ENCODE measurements at regions not wholly inside any gene's neighbourhood (a gene's known extent, or its start where the extent isn't known, plus 50 kb on each side); places are given as distances from the start of the nearest gene placed in this dataset.
"Not testable (repeated sequence)": the region's sequence is repeated elsewhere in the genome, so short reads cannot be mapped to it uniquely, and the experiment has no call there.

DNA sequence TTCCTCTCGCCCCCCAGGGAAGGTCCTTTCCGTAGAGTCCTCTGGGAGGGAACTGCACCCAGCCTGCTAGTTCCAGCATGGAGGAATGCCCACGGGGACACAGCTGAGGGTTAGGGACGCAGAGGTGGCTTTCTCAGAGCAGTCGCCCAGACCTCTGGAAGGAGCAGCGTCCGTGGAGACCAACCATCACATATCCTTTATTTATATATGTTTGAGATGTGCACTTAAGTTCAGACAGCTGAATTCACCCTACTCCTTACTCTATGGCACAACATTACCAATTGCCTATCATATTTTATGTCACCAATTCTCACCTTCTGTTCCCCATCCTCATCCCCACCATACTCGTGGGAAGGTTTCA is 305.6 kb upstream of the DIO3 start:
- intact Hi-C loops (cut with micrococcal nuclease) = no loop called here

DNA sequence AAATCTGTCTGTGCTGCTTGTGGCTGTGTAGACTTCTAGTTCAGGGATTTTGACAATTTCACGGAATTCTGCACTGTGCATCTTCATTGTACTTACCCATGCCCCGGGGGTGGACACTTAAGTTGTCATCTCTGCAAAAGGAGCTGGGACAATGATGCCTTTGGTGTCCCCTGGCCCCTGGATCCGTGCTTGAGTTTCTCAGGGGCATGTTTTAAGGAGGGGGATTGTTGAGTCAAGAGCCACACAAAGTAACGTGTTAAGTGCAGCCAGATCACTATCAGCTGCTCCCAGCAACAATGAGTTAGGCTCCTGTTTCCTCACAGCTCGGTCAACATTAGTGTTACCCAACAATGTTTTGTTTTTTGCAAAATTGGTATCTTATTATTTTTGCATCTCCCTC is 305.0 kb upstream of the DIO3 start:
- intact Hi-C loops (cut with micrococcal nuclease) = no loop called here

DNA sequence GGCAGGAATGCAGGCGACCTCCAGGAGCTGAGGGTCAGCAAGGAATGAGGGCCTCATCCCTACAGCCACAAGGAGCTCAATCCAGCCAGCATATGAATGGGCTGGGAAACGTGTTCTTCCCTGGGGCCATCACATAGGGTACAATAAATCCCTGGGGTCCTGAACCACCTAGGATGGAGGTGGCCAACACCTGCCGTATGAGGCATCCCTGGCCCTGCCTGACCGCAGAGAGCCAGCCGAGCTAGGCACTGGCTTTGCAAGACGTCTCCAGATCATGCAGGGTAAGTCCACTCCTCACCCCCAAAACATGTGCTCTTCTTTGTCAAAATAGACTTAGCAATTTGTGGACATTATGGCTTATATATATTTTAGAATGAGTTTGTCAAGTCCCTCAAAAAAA is 303.7 kb upstream of the DIO3 start:
- intact Hi-C loops (cut with micrococcal nuclease) = no loop called here

DNA sequence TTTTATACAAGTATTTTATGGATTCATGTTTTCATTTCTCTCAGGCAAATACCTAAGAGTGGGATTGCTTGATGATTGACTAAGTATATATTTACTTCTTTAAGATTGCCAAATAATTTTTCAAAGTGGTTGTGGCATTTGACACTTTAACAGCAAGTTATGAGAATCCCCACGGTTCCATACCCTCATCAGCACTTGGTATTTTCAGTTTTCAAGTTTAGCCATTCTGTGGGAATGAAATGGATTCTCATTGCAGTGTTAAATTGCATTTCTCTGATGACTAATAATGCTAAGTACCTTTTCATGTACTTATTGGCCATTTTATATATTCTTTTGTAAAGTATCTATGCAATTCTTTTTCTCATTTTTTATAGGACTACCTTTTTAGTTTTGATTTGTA is 301.5 kb upstream of the DIO3 start:
- intact Hi-C loops (cut with micrococcal nuclease) = no loop called here

DNA sequence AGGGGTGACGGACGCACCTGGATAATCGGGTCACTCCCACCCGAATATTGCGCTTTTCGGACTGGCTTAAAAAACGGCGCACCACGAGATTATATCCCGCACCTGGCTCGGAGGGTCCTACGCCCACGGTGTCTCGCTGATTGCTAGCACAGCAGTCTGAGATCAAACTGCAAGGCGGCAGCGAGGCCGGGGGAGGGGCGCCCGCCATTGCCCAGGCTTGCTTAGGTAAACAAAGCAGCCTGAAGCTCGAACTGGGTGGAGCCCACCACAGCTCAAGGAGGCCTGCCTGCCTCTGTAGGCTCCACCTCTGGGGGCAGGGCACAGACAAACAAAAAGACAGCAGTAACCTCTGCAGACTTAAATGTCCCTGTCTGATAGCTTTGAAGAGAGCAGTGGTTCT is 294.9 kb upstream of the DIO3 start:
- intact Hi-C loops (cut with micrococcal nuclease) = not testable (repeated sequence)

DNA sequence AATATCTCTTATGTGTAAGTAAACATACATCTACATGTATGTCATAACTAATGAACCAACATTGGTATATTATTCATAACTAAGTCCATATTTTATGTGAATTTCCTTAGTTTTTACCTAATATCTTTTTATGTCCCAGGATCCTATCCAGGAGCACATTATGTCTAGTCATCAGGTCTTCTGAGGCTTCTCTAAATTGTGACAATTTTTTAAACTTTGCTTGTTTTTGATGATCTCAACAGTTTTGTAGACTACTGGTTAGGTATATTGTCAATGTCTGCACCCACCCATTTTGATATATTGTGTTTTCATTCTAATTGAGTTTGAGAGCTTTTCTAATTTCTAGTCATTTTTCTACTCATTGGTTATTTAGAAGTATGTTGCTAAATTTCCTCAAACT is 288.2 kb upstream of the DIO3 start:
- intact Hi-C loops (cut with micrococcal nuclease) = no loop called here

DNA sequence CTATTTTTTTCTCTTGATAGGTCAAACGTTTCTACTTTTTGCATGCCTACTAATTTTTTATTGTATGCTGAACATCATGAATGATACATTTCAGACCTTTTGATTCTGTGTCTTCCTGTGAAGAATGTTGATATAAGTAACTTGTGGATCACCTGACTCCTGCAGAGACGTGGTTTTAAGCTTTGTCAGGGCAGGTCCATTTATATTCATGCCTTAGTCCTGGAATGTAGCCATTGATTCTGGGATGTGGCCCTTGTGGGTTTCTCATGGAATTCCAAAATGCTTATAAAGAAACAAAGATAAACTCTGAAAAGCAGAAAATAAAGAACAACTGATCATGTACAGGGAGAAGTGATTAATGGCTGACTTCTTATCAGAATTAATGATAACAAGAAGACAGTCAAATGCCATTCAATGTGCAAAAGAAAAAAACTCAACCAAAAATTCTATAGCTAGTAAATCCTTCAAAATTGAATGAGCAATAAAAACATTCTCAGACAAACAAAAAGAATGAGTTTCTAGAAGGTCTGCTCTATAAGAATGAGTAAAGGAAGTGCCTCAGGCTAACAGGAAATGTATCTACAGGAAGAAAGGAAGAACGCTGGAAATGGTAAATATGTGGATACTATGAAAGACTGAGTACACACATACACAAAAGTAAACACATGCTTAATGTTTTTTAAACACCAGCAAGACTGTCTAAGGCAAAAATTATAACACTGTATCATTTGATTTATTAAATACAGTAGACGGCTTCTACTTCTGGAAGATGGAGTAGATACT is 284.8 kb upstream of the DIO3 start:
- intact Hi-C loops (cut with micrococcal nuclease) = no loop called here

DNA sequence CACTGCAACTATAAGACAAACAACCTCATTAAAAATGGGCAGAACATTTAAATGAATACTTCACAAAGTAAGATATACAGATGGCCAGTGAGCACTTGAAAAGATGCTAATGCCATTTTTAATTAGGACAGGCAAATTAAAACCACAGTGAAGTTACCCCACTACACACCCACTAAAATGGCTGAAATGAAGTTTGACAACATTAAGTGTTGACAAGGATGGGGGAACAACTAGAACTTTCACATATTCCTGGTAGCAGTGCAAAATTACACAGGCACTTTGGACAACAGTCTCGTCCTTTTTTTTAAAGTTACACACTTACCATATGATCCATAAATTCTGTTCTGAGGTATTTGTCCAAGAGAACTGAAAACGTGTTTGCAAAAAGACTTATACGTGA is 278.9 kb upstream of the DIO3 start:
- intact Hi-C loops (cut with micrococcal nuclease) = no loop called here

DNA sequence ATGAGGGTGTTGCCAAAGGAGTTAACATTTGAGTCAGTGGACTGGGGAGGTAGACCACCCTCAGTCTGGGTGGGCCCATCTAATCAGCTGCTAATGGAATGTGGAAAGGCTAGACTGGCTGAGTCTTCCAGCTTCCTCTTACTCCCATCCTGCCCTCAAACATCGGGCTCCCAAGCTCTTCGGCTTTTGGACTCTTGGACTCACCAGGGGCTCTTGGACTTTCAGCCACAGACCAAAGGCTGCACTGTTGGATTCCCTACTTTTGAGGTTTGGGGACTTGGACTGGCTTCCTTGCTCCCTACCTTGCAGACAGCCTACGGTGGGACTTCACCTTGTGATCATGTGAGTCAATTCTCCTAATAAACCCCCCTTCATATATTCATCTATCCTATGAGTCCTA is 276.6 kb upstream of the DIO3 start:
- intact Hi-C loops (cut with micrococcal nuclease) = no loop called here

DNA sequence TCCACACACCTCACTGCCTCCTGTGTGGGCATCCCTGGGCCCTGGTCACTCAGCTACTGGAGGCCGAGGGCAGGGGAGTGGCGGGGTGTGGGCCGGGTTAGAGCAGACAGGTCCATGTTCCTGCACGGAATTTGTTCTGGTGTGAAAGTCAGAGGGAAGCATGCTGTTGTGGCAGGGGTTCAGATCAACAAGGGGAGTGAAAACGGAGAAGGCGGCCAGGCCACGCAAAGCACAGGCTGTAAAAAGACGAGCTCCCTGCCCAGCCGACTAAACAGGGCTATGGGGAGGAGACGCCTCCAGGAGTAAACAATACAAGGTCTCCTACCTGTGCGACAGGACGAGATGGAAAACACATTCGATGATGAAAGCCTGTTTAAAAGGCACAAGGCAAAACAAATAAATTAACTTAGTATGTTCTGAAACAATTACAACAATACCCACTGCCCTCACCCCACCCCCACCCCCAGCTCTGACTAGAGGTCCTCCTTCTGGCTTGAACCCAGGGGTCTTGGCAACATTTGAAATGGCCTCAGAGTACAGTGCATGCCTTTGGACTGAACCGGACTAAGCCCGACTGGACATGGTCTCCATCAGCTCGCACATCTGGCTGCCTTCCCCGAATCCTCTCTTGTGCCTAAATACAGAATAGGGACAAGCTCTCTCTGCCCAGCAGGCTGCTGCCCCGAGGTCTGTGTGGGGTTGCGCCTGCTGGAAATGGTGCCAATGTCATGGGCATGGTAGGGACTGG is 274.9 kb upstream of the DIO3 start:
- intact Hi-C loops (cut with micrococcal nuclease) = no loop called here

DNA sequence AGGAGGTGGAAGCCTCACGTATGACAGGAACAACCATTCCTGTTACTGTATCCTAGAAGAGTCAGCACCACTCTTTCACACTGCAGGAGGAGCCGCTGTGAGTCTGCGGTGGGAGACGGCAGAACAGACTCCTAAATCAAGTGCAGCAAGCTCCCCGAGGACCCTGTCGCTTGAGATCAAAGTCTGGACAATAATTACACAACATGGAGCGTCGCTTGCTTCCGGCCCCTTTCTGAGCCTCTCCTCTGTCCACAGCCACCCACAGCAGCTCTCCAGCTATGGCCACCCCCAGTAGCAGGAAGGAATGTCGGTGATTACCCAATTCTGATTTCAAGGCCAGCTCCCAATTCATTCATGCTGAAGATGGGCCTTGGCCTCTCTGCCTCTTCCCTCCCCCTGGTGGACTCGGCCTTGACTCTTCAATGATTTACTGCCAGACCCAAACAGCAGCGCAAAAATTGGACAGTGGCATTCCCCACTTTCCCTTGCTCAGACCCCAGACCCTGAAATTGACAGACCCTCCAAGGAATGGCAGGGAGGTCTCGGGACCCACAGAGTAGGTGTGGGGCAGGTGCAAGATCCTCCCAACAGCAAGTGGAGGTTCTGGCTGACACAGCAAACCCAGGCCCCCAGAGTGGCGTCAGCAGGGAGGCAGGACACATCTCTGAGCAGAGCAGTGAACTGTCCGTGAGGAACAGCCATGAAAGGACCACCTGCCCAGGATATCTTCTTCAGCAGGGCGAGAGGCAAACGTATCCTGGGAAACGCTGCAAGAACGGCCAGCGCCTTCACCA is 272.7 kb upstream of the DIO3 start:
- intact Hi-C loops (cut with micrococcal nuclease) = no loop called here

DNA sequence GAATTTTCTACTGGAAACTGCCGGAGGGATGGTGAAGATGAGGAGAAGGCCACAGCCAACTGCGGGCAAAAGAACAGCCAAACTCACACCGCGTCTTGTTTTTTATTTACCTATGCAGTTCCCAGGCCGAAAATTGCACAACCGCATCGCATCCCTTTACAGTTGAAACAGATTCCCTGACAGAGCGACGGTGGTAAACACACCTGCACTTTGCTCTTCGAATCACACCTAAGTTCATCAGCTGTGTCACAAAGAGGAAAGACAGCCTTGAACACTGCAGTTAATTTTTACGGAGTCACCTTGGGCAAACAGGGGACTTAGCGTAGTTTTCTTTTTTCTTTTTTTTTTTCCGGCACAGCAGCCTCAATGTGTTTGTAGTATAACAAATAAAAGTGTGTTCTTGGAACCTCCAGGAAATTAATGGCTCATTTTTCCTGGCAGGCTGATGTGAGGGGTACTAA is 272.0 kb upstream of the DIO3 start:
- intact Hi-C loops (cut with micrococcal nuclease) = no loop called here

DNA sequence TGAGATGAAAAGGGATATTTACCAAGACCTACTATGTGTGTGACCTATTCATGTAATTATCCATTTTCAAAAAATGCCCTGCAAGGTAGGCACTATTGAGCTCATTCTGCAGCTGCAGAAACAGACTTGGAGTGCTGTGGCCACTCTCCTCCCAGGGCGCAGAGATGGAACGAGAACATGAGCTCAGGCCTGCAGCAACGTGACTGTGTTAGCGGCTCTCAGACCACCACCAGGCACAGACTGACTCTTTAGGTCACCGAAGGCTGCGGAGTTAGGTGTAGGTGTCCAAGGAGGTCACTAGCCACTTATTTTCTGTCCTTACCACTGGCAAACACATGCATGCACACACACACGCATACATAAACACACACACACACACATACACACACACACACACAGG is 271.4 kb upstream of the DIO3 start:
- intact Hi-C loops (cut with micrococcal nuclease) = no loop called here

DNA sequence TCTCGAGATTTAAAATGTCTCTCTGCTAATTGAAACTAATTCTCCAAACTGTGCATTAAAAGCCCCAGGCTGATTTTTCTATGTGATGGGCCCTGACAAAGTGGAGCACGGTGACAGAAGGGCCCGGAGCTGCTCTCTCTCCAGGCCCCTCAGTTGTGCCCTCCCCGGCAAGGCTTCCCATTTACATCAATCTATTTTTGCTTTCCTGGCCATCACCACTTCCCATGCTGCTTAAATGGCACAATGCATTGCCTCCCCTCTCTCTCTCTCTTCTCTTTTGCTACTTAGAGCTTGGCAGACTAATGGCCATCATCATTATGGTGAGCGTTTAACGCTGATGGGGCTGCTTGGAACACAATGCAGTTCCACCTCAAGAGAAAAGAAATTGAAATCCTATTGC is 270.7 kb upstream of the DIO3 start:
- intact Hi-C loops (cut with micrococcal nuclease) = no loop called here

DNA sequence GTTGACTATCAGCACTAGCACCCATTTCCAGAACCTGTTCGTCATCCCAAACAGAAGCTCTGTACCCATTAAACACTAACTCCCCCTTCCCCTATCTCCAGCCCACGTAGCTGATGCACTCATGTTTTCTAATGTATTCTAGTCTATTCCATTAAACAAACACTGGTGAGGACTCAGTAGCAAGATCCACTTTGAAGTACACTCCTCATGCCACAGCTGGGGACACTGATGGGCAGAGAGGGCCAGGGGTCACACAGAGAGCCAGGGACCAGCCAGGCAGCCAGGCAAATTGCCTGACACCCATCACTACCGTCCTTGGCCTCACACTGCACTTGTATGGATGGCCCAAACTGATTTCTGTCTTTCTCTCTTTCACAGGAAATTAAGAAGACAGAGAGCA is 269.9 kb upstream of the DIO3 start:
- intact Hi-C loops (cut with micrococcal nuclease) = no loop called here

DNA sequence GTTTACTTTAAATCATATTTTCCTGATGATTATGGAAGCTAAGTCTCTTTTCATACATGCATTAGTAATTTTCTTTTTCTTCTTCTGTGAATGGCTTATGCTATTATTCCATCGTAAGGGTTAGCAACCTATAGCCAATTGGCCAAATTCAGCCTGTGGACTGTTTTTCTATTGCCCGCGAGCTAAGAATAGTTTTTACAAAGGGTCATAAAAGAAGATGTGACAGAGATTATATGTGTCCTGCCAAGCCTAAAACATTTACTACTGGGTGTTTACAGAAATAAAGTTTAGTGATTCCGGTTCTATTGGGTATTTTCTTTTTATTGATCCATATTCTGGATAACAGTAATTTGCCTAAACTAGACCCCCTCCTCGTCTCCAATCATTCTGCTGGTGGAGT is 268.8 kb upstream of the DIO3 start:
- intact Hi-C loops (cut with micrococcal nuclease) = no loop called here

DNA sequence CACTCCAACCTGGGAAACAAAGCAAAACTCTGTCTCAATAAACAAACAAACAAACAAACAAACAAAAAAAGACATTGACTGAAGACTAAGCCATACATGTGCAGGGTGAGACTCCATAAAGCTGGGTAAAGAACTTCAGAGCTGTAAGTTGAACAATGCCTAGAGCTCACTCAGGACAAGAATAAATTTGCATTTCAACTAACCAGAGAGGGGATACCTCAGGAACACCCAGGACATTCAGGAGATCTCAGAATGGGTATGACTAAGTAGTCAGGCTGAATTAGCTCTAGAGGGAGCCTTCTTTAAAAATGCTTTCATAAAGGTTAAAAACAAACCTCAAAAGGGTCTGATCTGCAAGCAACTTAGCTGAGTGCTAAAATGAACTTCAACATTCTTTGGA is 267.7 kb upstream of the DIO3 start:
- intact Hi-C loops (cut with micrococcal nuclease) = no loop called here

DNA sequence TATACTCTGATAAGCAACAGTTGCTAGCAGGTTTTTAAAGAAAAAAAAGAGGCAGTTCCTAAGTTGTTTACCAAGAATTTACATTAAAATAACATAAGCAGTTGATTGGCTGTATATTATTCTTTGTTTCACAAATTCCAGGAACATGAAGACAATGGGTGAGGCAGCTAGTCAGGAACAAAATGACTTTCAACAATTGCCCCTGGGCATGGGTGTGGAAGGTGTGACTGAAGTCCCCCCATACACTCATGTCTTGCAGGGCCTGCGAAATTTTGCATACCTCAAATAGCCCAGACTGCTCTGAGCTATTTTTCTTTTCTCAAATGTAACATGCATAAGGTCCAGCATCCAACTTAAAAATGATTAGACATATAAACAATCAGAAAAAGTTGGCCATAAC is 267.2 kb upstream of the DIO3 start:
- intact Hi-C loops (cut with micrococcal nuclease) = no loop called here

DNA sequence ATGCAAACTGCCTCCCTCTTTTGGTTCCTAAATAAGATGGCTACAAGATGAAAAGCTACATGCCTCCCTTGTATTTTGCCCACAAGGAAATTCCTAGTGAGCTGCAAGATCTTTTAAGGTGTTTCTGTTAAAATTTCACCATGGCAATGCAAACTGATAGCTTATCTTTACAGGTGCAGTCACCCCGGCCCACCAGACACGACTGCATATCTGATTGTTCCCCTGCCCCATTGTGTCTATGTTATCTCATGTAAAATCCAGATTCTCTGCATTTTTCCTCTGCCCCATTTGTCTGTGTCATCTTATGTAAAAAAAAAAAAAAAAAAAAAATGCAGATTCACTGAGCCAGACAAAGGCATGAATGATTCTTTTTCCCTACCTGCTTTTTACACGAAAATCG is 261.5 kb upstream of the DIO3 start:
- intact Hi-C loops (cut with micrococcal nuclease) = not testable (repeated sequence)

DNA sequence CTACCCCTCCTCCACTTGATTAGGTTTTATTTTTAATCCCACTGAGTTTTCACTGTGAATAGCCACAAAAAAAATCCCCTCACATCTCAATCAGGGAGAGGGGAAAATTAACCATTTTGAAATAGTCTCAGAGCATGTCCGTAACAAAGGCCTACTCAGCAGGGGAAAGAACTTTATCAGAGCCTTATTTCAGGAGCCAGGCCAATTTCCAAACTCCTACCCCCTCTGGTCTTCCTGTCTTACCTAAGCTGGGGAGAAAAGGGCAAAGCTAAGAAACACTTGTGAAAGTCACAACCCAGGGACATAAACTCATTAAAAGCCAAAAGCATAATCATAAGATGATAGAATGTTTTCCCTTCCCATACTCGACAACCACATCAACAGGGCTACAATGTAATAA is 260.3 kb upstream of the DIO3 start:
- intact Hi-C loops (cut with micrococcal nuclease) = no loop called here

DNA sequence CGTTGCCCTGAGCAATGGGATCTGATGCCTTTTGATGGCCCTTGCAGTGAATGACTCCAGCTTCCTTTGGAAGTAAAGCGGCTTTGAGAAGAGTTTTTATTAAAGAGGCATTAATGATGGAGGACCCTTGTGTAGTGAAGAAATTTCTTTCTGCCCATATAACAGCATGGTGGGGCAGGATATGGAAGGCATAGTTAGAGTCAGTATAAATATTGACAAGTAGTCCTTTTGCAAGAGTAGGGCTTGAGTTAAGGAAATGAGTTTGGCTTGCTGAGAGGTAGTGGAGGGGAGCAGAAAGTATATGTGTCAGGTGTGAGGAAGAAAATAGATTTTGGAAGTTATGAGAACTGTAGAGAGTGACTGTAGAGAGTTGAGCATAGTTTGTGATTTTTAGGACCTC is 254.1 kb upstream of the DIO3 start:
- intact Hi-C loops (cut with micrococcal nuclease) = not testable (repeated sequence)

DNA sequence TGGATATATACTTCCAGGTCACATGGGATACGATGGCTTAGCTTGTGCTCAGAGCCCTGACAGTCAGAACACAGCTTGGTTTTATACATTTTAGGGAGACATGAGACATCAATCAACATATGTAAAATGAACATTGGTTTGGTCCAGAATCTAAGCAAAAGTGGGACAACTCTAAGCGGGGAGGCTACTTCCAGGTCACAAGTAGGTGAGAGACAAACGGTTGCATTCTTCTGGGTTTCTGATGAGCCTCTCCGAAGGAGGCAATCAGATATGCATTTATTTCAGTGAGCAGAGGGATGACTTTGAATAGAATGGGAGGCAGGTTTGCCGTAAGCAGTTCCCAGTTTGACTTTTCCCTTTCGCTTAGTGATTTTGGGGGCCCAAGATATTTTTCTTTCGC is 250.1 kb upstream of the DIO3 start:
- intact Hi-C loops (cut with micrococcal nuclease) = not testable (repeated sequence)

All from T-helper 1 cell treated with Interleukin-12 subunit alpha and Interleukin-12 subunit beta and Interleukin-4 antibody, amounts not matched to agents 30 ng/mL and 1 ng/mL, for 36 hours (primary cell).